IPS DF 6.9 (cell line): ENCODE measurements at regions not wholly inside any gene's neighbourhood (a gene's known extent, or its start where the extent isn't known, plus 50 kb on each side); places are given as distances from the start of the nearest gene placed in this dataset.

Experiments used
- DNase-seq: peaks from one replicate; pipeline ENCODE4 v3.0.0-alpha.2; 2013; ENCODE audit warnings: low read depth, low spot score
- H3K27ac ChIP-seq: one replicate; pipeline ENCODE4 v1.5.1; 2013; ENCODE audit warnings: low read length, control low read depth
- H3K27me3 ChIP-seq: 2 replicates; pipeline ENCODE4 v1.6.1; 2013; ENCODE audit warnings: mild to moderate bottlenecking, low read length; ENCODE audit not compliant: control insufficient read depth, insufficient read depth
- H3K36me3 ChIP-seq: 2 replicates; pipeline ENCODE4 v1.6.1; 2013; ENCODE audit warnings: low read length; ENCODE audit not compliant: control insufficient read depth, insufficient read depth
- H3K4me1 ChIP-seq: 2 replicates; pipeline ENCODE4 v1.6.1; 2013; ENCODE audit warnings: low read length; ENCODE audit not compliant: control insufficient read depth, insufficient read depth
- H3K4me3 ChIP-seq: 2 replicates; pipeline ENCODE4 v1.5.1; 2013; ENCODE audit warnings: mild to moderate bottlenecking, low read length
- H3K9me3 ChIP-seq: 2 replicates; pipeline ENCODE4 v1.6.1; 2013; ENCODE audit warnings: low read length, inconsistent platforms; ENCODE audit not compliant: control insufficient read depth, insufficient read depth
- WGBS: extraction: QIAGEN DNeasy Blood & Tissue Kit; methylation state at CpG from one replicate; pipeline ENCODE4 v1.1.7; 2013; ENCODE audit warnings: mixed read lengths, missing lambda C conversion rate; ENCODE audit not compliant: insufficient read length, insufficient coverage; 5-methylcytosine and 5-hydroxymethylcytosine counted together

GRCh38 chr2:139964721-139965440, 1184.7 kb upstream of the NXPH2 start:
- DNase-seq = no peak
- no peaks in the 10 kb centered on the region for H3K9me3 ChIP-seq
- H3K27ac ChIP-seq = no peak overlapping the region
- H3K4me3 ChIP-seq = no peak overlapping the region
- no CpG with 5 or more reads among the region's 3 CpGs for WGBS
- no peaks in the 10 kb centered on the region for H3K4me1 ChIP-seq
- no peaks in the 10 kb centered on the region for H3K36me3 ChIP-seq
- H3K27me3 ChIP-seq = no peaks in the 10 kb centered on the region

GRCh38 chr2:139963863-139964355, 1183.7 kb upstream of the NXPH2 start:
- Histone ChIP-seq H3K27me3 (no peaks in the 10 kb centered on the region), H3K4me3 (no peak overlapping the region), H3K4me1 (no peaks in the 10 kb centered on the region), H3K9me3 (no peaks in the 10 kb centered on the region), H3K27ac (no peak overlapping the region), H3K36me3 (no peaks in the 10 kb centered on the region)
- no peak for DNase-seq
- no CpG with 5 or more reads among the region's 10 CpGs for WGBS

- H3K36me3 ChIP-seq = no peaks in the 10 kb centered on the region
- H3K27ac ChIP-seq = no peak overlapping the region
- no peak for DNase-seq
- H3K4me1 ChIP-seq = no peaks in the 10 kb centered on the region
- H3K4me3 ChIP-seq = no peak overlapping the region
- no peaks in the 10 kb centered on the region for H3K27me3 ChIP-seq
- no CpG with 5 or more reads among the region's 6 CpGs for WGBS
- H3K9me3 ChIP-seq = no peaks in the 10 kb centered on the region
These were observed 1169.2 kb upstream of the NXPH2 start for GRCh38 chr2:139949242-139949972.

- no CpG with 5 or more reads among the region's 2 CpGs for WGBS
These were observed 1166.5 kb upstream of the NXPH2 start for GRCh38 chr2:139946690-139947089.

GRCh38 chr2:139940686-139941085, 1160.5 kb upstream of the NXPH2 start:
- Histone ChIP-seq H3K27ac (no peak overlapping the region), H3K4me1 (no peaks in the 10 kb centered on the region), H3K9me3 (no peaks in the 10 kb centered on the region), H3K4me3 (no peak overlapping the region), H3K36me3 (no peaks in the 10 kb centered on the region), H3K27me3 (no peaks in the 10 kb centered on the region)
- no peak for DNase-seq
- WGBS = no CpG with 5 or more reads among the region's 1 CpG

More at GRCh38 chr2:139946690-139947089, 1166.5 kb upstream of the NXPH2 start:
- Histone ChIP-seq H3K27ac (no peak overlapping the region), H3K9me3 (no peaks in the 10 kb centered on the region), H3K4me3 (no peak overlapping the region), H3K36me3 (no peaks in the 10 kb centered on the region), H3K27me3 (no peaks in the 10 kb centered on the region), H3K4me1 (no peaks in the 10 kb centered on the region)
- peak; percentile 13 for DNase-seq

- H3K4me1 ChIP-seq = no peaks in the 10 kb centered on the region
- no peak overlapping the region for H3K27ac ChIP-seq
- no peak overlapping the region for H3K4me3 ChIP-seq
- no CpG with 5 or more reads among the region's 1 CpG for WGBS
- DNase-seq = no peak
- no peaks in the 10 kb centered on the region for H3K9me3 ChIP-seq
- no peaks in the 10 kb centered on the region for H3K27me3 ChIP-seq
- no peaks in the 10 kb centered on the region for H3K36me3 ChIP-seq
These were observed 1145.7 kb upstream of the NXPH2 start for GRCh38 chr2:139925903-139926302.

GRCh38 chr2:139924070-139924469, 1143.9 kb upstream of the NXPH2 start:
- no peak for DNase-seq
- WGBS = no CpG with 5 or more reads among the region's 5 CpGs
- H3K36me3 ChIP-seq = no peaks in the 10 kb centered on the region
- no peak overlapping the region for H3K4me3 ChIP-seq
- H3K27ac ChIP-seq = no peak overlapping the region
- H3K4me1 ChIP-seq = no peaks in the 10 kb centered on the region
- H3K27me3 ChIP-seq = no peaks in the 10 kb centered on the region
- no peaks in the 10 kb centered on the region for H3K9me3 ChIP-seq

GRCh38 chr2:139918982-139919381, 1138.8 kb upstream of the NXPH2 start:
- Histone ChIP-seq H3K36me3 (no peaks in the 10 kb centered on the region), H3K4me1 (no peaks in the 10 kb centered on the region), H3K9me3 (no peaks in the 10 kb centered on the region), H3K27ac (no peak overlapping the region), H3K27me3 (no peaks in the 10 kb centered on the region), H3K4me3 (no peak overlapping the region)
- DNase-seq = no peak
- WGBS = no CpG with 5 or more reads among the region's 3 CpGs

GRCh38 chr2:139917690-139918384, 1137.6 kb upstream of the NXPH2 start:
- no peaks in the 10 kb centered on the region for H3K9me3 ChIP-seq
- 100% methylated on average over 1 of the region's 3 CpGs for WGBS
- H3K27ac ChIP-seq = no peak overlapping the region
- H3K4me3 ChIP-seq = no peak overlapping the region
- DNase-seq = no peak
- no peaks in the 10 kb centered on the region for H3K27me3 ChIP-seq
- no peaks in the 10 kb centered on the region for H3K36me3 ChIP-seq
- no peaks in the 10 kb centered on the region for H3K4me1 ChIP-seq

- H3K27ac ChIP-seq = no peak overlapping the region
- no peaks in the 10 kb centered on the region for H3K27me3 ChIP-seq
- WGBS = no CpG with 5 or more reads among the region's 7 CpGs
- no peak for DNase-seq
- no peaks in the 10 kb centered on the region for H3K9me3 ChIP-seq
- H3K4me1 ChIP-seq = no peaks in the 10 kb centered on the region
- no peak overlapping the region for H3K4me3 ChIP-seq
- no peaks in the 10 kb centered on the region for H3K36me3 ChIP-seq
These were observed 1136.6 kb upstream of the NXPH2 start for GRCh38 chr2:139916822-139917221.
